GM12874 (cell line): ENCODE measurements at regions not wholly inside any gene's neighbourhood (a gene's known extent, or its start where the extent isn't known, plus 50 kb on each side); places are given as distances from the start of the nearest gene placed in this dataset.
A peak's percentile ranks its signal among the peaks of the same experiment; 100 is the strongest.

ENCODE experiments used
- CTCF ChIP-seq: IDR thresholded peaks from 2 replicates; pipeline ENCODE4 v1.5.1; 2011; ENCODE audit warnings: low read depth, mild to moderate bottlenecking, control low read depth, low read length, moderate library complexity; ENCODE audit not compliant: insufficient read depth

GRCh38 chr11:127358160-127358559, 357.6 kb upstream of the KIRREL3 start:
- no peak for TF ChIP-seq CTCF

GRCh38 chr11:127350476-127350875, 349.9 kb upstream of the KIRREL3 start:
- TF ChIP-seq CTCF, result no peak

- TF ChIP-seq CTCF, result peak; percentile 67; the same call in 1 of the 2 replicates
These were observed 345.4 kb upstream of the KIRREL3 start for GRCh38 chr11:127345819-127346459.

- TF ChIP-seq CTCF, result no peak
These were observed 339.9 kb upstream of the KIRREL3 start for GRCh38 chr11:127340438-127340837.

GRCh38 chr11:127339376-127339775, 338.8 kb upstream of the KIRREL3 start:
- TF ChIP-seq CTCF, result no peak

- TF ChIP-seq CTCF, result no peak
These were observed 338.1 kb upstream of the KIRREL3 start for GRCh38 chr11:127338380-127339259.

- TF ChIP-seq CTCF, result no peak
These were observed 333.9 kb upstream of the KIRREL3 start for GRCh38 chr11:127334466-127334865.
